SK-N-SH treated with all-trans-retinoic acid at 6 μM for 48 hours (cell line): ENCODE measurements at regions not wholly inside any gene's neighbourhood (a gene's known extent, or its start where the extent isn't known, plus 50 kb on each side); places are given as distances from the start of the nearest gene placed in this dataset.

ENCODE experiments used
- ATAC-seq: fragments of 200-7000 bp; cut with Tn5 transposase; 3 replicates; pipeline ENCODE4 v1.9.1; 2020; ENCODE audit warnings: mild to moderate bottlenecking, moderate library complexity
- ARNTL ChIP-seq: fragments of 450-650 bp; formaldehyde crosslinking; IDR thresholded peaks from 2 replicates; pipeline ENCODE4 v1.5.0; 2020; ENCODE audit warnings: low read depth, mild to moderate bottlenecking, moderate library complexity, borderline replicate concordance
- BACH2 ChIP-seq: fragments of 250-450 bp; sonication (Bioruptor Pico); IDR thresholded peaks from 2 replicates; pipeline ENCODE4 v1.9.0; 2021; ENCODE audit warnings: mild to moderate bottlenecking, borderline replicate concordance
- CREB5 ChIP-seq: fragments of 250-450 bp; sonication (Bioruptor Pico); IDR thresholded peaks from 2 replicates; pipeline ENCODE4 v1.5.1; 2020; ENCODE audit warnings: low read depth, mild to moderate bottlenecking, moderate library complexity
- CSRNP3 ChIP-seq: fragments of 250-450 bp; sonication (Bioruptor Pico); IDR thresholded peaks from 2 replicates; pipeline ENCODE4 v1.5.1; 2021; ENCODE audit warnings: mild to moderate bottlenecking, moderate library complexity
- ESRRG ChIP-seq: fragments of 250-450 bp; sonication (Bioruptor Pico); IDR thresholded peaks from 2 replicates; pipeline ENCODE4 v1.6.1; 2021; ENCODE audit warnings: mild to moderate bottlenecking
- GLIS3 ChIP-seq: fragments of 250-450 bp; sonication (Bioruptor Pico); IDR thresholded peaks from 2 replicates; pipeline ENCODE4 v1.5.0; 2020; ENCODE audit warnings: mild to moderate bottlenecking, moderate library complexity
- ISL1 ChIP-seq: fragments of 250-450 bp; sonication (Bioruptor Pico); IDR thresholded peaks from 2 replicates; pipeline ENCODE4 v2.1.2; 2022; ENCODE audit warnings: mild to moderate bottlenecking, moderate library complexity
- OSR1 ChIP-seq: fragments of 250-450 bp; sonication (Bioruptor Pico); IDR thresholded peaks from 2 replicates; pipeline ENCODE4 v1.8.0; 2022; ENCODE audit warnings: moderate library complexity, mild to moderate bottlenecking, inconsistent platforms
- POU6F1 ChIP-seq: fragments of 250-450 bp; sonication (Bioruptor Pico); IDR thresholded peaks from 2 replicates; pipeline ENCODE4 v1.8.0; 2021; ENCODE audit warnings: low read depth, mild to moderate bottlenecking, moderate library complexity, borderline replicate concordance
- PPARA ChIP-seq: fragments of 250-450 bp; sonication (Bioruptor Pico); IDR thresholded peaks from 2 replicates; pipeline ENCODE4 v1.5.0; 2020; ENCODE audit warnings: mild to moderate bottlenecking, borderline replicate concordance
- RARB ChIP-seq: fragments of 250-450 bp; sonication (Bioruptor Pico); IDR thresholded peaks from 2 replicates; pipeline ENCODE4 v1.8.0; 2021; ENCODE audit warnings: mild to moderate bottlenecking, moderate library complexity
- TCF4 ChIP-seq: fragments of 250-450 bp; sonication (Bioruptor Pico); IDR thresholded peaks from 2 replicates; pipeline ENCODE4 v1.8.0; 2021; ENCODE audit warnings: mild to moderate bottlenecking, moderate library complexity, borderline replicate concordance
- TOX ChIP-seq: fragments of 250-450 bp; sonication (Bioruptor Pico); IDR thresholded peaks from 2 replicates; pipeline ENCODE4 v1.8.0; 2021; ENCODE audit warnings: mild to moderate bottlenecking, moderate library complexity, borderline replicate concordance
- TSHZ2 ChIP-seq: fragments of 250-450 bp; sonication (Bioruptor Pico); IDR thresholded peaks from 2 replicates; pipeline ENCODE4 v1.5.0; 2020; ENCODE audit warnings: mild to moderate bottlenecking, moderate library complexity
- ZC3H10 ChIP-seq: fragments of 250-450 bp; sonication (Bioruptor Pico); IDR thresholded peaks from 2 replicates; pipeline ENCODE4 v1.5.1; 2021; ENCODE audit warnings: mild to moderate bottlenecking, moderate library complexity
- ZFP3 ChIP-seq: fragments of 250-450 bp; sonication (Bioruptor Pico); IDR thresholded peaks from 2 replicates; pipeline ENCODE4 v1.5.0; 2020; ENCODE audit warnings: mild to moderate bottlenecking, moderate library complexity
- ZFP30 ChIP-seq: fragments of 450-650 bp; formaldehyde crosslinking; IDR thresholded peaks from 2 replicates; pipeline ENCODE4 v1.5.0; 2022; ENCODE audit warnings: mild to moderate bottlenecking, moderate library complexity
- ZNF565 ChIP-seq: fragments of 450-650 bp; formaldehyde crosslinking; conservative IDR thresholded peaks from 2 replicates; pipeline ENCODE4 v1.5.0; 2020; ENCODE audit warnings: low read depth, mild to moderate bottlenecking, moderate library complexity

GRCh38 chr15:31486506-31486905 is 159.9 kb downstream of the KLF13 start:
- no peak for ATAC-seq
- TF ChIP-seq ZFP3 (CRISPR knock-in tag): no peak
- TF ChIP-seq ZNF565 (CRISPR knock-in tag): no peak
- TF ChIP-seq, all 23 proteins: peak for 0

- ATAC-seq: no peak
- no peak for TF ChIP-seq TSHZ2 (CRISPR knock-in tag)
- TF ChIP-seq TOX (CRISPR knock-in tag): no peak
- TF ChIP-seq ESRRG (CRISPR knock-in tag): no peak
- TF ChIP-seq TCF4 (CRISPR knock-in tag): no peak
- TF ChIP-seq PPARA (CRISPR knock-in tag): no peak
- TF ChIP-seq RARB (CRISPR knock-in tag): no peak
- TF ChIP-seq CSRNP3: no peak
- TF ChIP-seq ARNTL (CRISPR knock-in tag): no peak
- no peak for TF ChIP-seq ZFP30 (CRISPR knock-in tag)
- TF ChIP-seq POU6F1: no peak
- TF ChIP-seq GLIS3 (CRISPR knock-in tag): no peak
- TF ChIP-seq OSR1 (CRISPR knock-in tag): no peak
- no peak for TF ChIP-seq BACH2 (CRISPR knock-in tag)
- no peak for TF ChIP-seq ZC3H10 (CRISPR knock-in tag)
These were observed 160.5 kb downstream of the KLF13 start for GRCh38 chr15:31486906-31487695.

- no peak for TF ChIP-seq CSRNP3
- no peak for TF ChIP-seq ZFP3 (CRISPR knock-in tag)
- TF ChIP-seq TSHZ2 (CRISPR knock-in tag): no peak
- TF ChIP-seq ISL1 (CRISPR knock-in tag): no peak
- TF ChIP-seq CREB5: no peak
- no peak for ATAC-seq
These were observed 161.3 kb downstream of the KLF13 start for GRCh38 chr15:31487811-31488436.
